ENCODE measurements at regions not wholly inside any gene's neighbourhood (a gene's known extent, or its start where the extent isn't known, plus 50 kb on each side); places are given as distances from the start of the nearest gene placed in this dataset.

DNA sequence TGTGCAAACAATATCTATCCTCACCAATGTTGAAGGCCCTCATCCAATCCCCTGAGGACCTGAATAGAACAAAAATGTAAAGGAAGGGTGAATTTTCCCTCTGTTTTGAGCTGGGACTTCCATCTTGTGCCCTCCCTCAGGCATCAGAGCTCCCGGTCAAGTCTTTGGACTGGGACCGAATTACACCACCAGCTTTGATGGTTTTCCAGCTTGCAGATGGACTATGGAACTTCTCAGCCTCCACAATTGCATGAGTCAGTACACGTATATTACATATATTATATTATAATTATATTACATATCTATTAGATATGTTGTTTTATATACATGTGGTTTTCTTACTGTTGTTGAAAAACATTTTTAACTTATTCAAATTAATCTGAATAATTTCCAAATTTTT is 496.4 kb downstream of the CMPK2 start:
- Histone ChIP-seq H3K4me3 (ENCODE audit: insufficient read depth, low read depth, low read length) (no peak overlapping the region), H3K36me3 (replicated peaks; ENCODE audit: control insufficient read depth, insufficient read depth, low read length) (no peaks in the 10 kb centered on the region), H3K27me3 (ENCODE audit: control insufficient read depth, insufficient read depth, low read length) (no peaks in the 10 kb centered on the region)
- no peak for DNase-seq

DNA sequence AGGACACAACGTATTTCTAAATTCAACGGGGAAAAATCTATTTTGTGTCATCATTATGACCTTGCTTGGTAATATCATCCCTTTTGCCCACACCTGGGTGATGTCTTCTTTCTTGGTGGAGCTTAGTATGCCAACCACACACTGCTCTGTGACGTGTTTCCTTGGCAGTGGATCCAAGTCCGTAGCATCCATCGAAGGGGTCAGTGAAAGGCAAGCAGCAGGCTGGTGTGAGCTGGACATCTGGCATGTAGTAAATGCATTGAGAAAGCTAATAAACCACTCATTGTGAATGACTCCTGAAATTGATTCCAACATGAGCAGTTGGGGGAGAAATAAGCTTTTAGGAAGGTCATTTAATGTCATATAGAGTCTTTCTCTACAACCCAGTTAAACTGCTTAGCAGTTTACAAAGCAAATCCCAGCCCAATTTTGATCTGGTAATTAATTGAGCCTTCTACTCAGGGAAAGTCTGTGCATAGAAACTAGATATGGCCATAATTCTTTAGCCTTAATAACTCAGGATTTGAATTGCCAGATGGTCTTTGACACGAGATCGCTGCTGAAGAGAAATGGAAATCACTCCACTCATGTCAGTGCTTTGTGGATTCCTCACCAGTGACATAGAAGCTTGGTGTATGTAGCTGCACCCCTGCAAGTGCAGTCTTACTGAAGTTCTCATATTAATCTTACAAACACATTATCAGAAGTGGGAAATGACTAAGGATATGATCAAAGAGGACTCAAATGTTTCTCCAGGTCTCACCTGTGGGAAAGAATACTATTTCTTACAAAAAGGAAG is 494.8 kb downstream of the CMPK2 start:
- no peak for DNase-seq
- Histone ChIP-seq H3K27me3 (ENCODE audit: control insufficient read depth, insufficient read depth, low read length) (no peaks in the 10 kb centered on the region), H3K4me3 (ENCODE audit: insufficient read depth, low read depth, low read length) (no peak overlapping the region), H3K36me3 (replicated peaks; ENCODE audit: control insufficient read depth, insufficient read depth, low read length) (no peaks in the 10 kb centered on the region)

DNA sequence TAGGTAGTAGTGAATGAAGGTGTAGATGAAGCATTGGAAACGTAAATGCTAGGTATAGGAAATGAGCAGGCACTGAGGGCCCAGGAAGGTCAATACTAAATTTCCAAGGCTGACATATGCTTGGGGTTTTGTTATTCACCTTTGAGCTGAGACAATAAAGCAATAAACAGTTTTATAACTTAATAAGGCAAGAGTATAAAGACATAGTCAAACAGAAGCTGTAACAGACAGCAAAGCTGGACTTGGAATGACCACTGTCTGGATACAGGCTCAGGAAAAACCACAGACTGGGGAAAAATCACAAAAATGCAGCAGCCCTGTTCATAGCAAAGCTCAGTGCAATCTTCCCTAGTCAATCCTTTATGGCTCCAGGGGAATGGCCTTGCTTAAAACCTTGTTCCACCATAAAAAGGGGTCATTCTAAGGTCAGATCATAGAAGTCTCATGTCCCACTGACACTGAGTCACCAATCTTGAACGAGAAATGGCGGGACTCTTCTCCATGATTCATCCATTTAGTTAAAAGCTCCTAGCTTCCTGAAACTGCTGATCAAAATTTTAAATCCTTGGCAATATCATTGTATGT is 493.3 kb downstream of the CMPK2 start:
- no peak for DNase-seq
- no peaks in the 10 kb centered on the region for H3K27me3 ChIP-seq (ENCODE audit: control insufficient read depth, insufficient read depth, low read length)
- no peaks in the 10 kb centered on the region for H3K36me3 ChIP-seq (replicated peaks; ENCODE audit: control insufficient read depth, insufficient read depth, low read length)
- H3K4me3 ChIP-seq (ENCODE audit: insufficient read depth, low read depth, low read length): no peak overlapping the region

DNA sequence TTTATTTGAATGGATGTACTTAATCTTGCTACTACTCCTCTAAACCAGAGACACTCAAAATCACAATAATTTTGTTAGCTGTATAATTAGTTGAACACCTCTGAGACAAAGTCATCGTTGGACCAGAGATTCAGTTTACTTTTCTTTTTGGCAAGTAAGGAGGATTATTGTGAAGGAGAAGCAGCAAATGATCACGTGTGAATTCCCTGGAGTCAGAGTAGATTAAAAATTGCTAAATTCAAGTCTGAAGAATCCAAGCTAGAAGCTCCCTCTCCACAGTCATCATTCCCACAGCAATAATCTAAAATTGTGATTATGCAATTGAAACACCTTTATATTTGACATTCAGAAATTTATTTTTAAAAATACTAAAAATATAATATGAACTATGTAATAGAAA is 484.4 kb downstream of the CMPK2 start:
- DNase-seq: no peak
- no peaks in the 10 kb centered on the region for H3K27me3 ChIP-seq (ENCODE audit: control insufficient read depth, insufficient read depth, low read length)
- H3K36me3 ChIP-seq (replicated peaks; ENCODE audit: control insufficient read depth, insufficient read depth, low read length): no peaks in the 10 kb centered on the region
- no peak overlapping the region for H3K4me3 ChIP-seq (ENCODE audit: insufficient read depth, low read depth, low read length)

DNA sequence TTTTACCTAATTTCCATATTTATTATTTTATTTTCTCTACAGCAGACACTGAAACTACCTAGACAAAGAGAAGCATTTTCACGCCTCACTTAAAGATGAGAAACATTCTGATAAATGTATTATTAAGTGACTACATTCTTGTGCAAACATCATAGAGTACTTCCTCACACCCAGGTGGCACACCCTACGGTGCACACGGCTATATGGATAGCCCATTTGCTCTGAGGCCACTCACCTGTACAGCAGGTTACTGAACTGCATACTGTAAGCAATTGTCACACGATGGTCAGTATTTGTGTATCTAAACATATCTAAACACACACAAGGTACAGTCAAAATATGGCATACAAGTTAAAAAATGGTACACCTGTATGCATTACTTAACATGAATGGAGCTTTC is 481.4 kb downstream of the CMPK2 start:
- no peak for DNase-seq
- H3K4me3 ChIP-seq (ENCODE audit: insufficient read depth, low read depth, low read length): no peak overlapping the region
- no peaks in the 10 kb centered on the region for H3K36me3 ChIP-seq (replicated peaks; ENCODE audit: control insufficient read depth, insufficient read depth, low read length)
- H3K27me3 ChIP-seq (ENCODE audit: control insufficient read depth, insufficient read depth, low read length): no peaks in the 10 kb centered on the region

DNA sequence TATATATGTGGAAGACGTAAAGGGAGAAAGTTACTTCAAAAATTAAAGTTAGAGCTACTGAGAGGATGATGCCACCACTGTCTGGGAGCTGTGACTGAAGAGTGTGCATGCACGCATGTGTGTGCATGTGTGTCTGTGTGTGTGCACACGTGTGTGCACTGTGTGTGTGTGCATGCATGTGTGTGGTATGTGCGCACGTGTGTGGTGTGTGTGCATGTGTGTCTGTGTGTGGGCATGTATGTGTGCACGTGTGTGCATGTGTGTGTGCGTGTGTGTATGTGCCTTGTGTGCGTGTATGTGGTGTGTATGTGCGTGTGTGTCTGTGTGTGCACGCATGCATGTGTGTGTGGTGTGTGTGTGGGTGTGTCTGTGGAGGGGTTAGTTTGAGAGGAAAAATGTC is 473.4 kb downstream of the CMPK2 start:
- H3K36me3 ChIP-seq (replicated peaks; ENCODE audit: control insufficient read depth, insufficient read depth, low read length): no peaks in the 10 kb centered on the region
- no peak for DNase-seq
- H3K4me3 ChIP-seq (ENCODE audit: insufficient read depth, low read depth, low read length): no peak overlapping the region
- H3K27me3 ChIP-seq (ENCODE audit: control insufficient read depth, insufficient read depth, low read length): no peaks in the 10 kb centered on the region

DNA sequence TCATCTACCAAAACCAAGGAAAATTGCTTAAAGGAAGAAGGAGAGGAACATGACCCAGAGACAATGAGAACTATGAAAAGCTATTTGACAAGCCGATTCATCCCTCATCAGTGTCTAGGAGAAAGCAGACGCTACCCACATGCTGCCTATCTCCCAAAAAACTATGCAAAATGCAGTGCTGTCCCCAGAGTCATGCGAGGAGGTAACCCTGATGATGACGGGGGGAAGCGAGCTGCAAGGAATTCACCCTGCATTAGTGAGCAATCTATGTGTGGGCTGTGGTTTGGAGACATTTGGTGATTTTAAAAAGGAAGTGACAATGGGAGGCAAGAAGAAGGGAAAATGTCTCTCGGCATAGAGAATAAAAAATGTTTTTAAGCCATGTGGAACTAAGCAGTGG is 472.7 kb downstream of the CMPK2 start:
- no peak for DNase-seq
- no peaks in the 10 kb centered on the region for H3K36me3 ChIP-seq (replicated peaks; ENCODE audit: control insufficient read depth, insufficient read depth, low read length)
- no peak overlapping the region for H3K4me3 ChIP-seq (ENCODE audit: insufficient read depth, low read depth, low read length)
- H3K27me3 ChIP-seq (ENCODE audit: control insufficient read depth, insufficient read depth, low read length): no peaks in the 10 kb centered on the region

DNA sequence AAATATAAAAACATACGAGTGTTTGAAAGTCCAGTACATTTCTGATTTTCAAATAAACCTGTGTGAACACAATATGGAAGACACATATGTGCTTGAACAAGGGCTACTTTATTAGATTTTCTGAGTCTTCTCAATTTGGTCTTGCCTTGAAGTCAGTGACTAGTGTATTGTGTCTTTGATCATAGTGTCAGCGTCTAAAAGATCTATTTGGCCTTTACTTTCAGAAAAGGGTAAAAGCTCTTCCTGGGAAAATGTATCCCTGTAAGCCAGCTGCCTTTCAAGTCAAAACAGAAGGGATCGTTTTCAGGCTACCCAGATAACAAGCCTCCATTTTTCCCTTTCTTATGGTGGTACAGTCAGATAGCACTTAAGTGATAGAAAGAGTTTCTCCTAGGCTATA is 471.9 kb downstream of the CMPK2 start:
- H3K27me3 ChIP-seq (ENCODE audit: control insufficient read depth, insufficient read depth, low read length): no peaks in the 10 kb centered on the region
- no peak overlapping the region for H3K4me3 ChIP-seq (ENCODE audit: insufficient read depth, low read depth, low read length)
- no peak for DNase-seq
- no peaks in the 10 kb centered on the region for H3K36me3 ChIP-seq (replicated peaks; ENCODE audit: control insufficient read depth, insufficient read depth, low read length)

DNA sequence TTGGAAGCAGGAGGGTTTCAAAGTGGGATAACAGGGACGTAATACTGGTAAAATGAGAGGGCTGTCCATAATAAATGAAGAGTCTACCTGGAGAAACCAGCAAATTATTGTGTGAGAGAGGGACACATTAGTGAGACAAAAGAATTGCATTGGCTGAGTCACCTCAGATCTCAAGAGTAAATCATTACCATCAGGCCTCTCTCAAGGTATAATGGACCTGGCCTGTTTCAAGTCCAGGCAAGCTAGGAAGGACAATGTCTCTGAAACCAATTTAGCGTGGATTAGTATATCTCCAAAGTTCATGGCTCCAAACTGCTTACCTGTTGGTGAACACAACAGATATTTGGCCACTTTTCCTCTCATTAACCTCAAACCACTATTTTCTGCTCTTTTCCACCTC is 471.4 kb downstream of the CMPK2 start:
- no peaks in the 10 kb centered on the region for H3K36me3 ChIP-seq (replicated peaks; ENCODE audit: control insufficient read depth, insufficient read depth, low read length)
- no peak for DNase-seq
- no peaks in the 10 kb centered on the region for H3K27me3 ChIP-seq (ENCODE audit: control insufficient read depth, insufficient read depth, low read length)
- no peak overlapping the region for H3K4me3 ChIP-seq (ENCODE audit: insufficient read depth, low read depth, low read length)

DNA sequence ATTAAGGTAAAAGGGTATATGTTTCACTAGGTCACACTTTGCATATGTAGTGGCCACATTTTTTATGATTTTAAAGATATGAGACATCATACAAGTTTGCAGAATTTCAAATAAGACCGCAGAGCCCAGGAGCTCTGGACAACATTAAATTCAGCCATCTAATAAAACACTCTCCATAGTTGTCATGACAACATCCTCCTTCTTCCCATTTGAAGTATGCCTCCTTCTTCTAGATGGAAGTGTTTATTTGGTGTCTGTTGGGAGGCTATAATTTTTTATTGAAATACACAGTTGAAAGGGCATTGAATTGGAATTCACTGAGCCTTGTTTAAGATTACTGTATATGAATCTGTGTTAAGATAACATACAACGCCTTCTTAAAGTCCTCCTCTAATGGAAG is 467.3 kb downstream of the CMPK2 start:
- H3K36me3 ChIP-seq (replicated peaks; ENCODE audit: control insufficient read depth, insufficient read depth, low read length): no peaks in the 10 kb centered on the region
- DNase-seq: no peak
- no peak overlapping the region for H3K4me3 ChIP-seq (ENCODE audit: insufficient read depth, low read depth, low read length)
- H3K27me3 ChIP-seq (ENCODE audit: control insufficient read depth, insufficient read depth, low read length): no peaks in the 10 kb centered on the region

DNA sequence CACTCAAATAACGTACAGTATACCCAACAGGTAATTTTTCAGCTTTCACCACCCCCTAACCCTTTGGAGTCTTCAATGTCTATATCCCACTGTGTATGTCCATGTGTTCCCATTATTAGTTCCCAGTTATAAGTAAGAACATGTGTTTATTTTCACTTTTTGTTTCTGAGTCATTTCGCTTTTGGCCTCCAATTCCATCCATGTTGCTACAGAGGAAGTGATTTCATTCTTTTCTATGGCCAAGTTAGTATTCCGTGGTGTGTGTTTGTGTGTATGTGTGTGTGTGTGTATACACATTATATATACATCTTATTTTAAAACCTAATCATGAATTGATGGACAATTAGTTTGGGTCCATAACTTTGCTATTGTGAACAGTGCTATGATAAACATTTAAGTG is 464.4 kb downstream of the CMPK2 start:
- Histone ChIP-seq H3K27me3 (ENCODE audit: control insufficient read depth, insufficient read depth, low read length) (no peaks in the 10 kb centered on the region), H3K4me3 (ENCODE audit: insufficient read depth, low read depth, low read length) (no peak overlapping the region), H3K36me3 (replicated peaks; ENCODE audit: control insufficient read depth, insufficient read depth, low read length) (no peaks in the 10 kb centered on the region)
- DNase-seq: no peak

DNA sequence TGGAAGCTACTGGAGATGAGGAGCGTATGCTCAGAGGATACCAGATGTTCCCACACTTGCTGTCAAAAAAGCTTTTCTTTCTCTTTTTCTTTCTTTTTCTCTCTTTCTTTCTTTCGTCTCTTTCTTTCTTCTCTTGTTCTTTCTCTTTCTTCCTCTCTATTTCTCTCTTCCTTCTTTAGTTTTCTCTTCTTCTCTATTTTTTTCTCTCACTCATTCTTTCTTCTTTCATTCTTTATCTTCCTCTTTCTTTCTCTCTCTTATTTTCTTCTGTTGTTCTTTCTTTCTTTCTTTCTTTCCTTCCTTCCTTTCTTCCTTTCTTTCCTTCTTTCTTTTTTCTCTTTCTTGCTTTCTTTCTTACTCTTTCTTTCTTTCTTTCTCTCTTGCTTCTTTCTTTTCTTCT is 457.6 kb downstream of the CMPK2 start:
- H3K27me3 ChIP-seq (ENCODE audit: control insufficient read depth, insufficient read depth, low read length): no peaks in the 10 kb centered on the region
- DNase-seq: no peak
- H3K4me3 ChIP-seq (ENCODE audit: insufficient read depth, low read depth, low read length): no peak overlapping the region
- H3K36me3 ChIP-seq (replicated peaks; ENCODE audit: control insufficient read depth, insufficient read depth, low read length): no peaks in the 10 kb centered on the region

DNA sequence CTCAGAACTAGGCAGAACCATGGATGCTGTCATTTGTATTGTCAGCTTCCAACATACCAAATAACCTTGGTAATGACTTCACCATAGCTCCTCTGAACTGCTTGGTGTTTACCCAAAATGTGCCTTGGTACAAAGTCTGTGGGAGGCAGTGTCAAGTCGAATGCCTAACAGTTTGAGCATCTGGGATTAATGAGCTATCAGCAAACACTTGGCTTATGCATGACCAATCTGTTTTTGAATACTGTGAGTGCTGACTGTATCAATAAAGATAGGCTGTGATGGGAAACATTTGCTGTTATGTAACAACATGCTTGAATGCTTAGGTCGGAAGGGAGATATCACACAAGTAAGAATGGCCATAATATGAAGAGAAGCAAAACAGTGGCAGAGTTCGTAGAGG is 455.4 kb downstream of the CMPK2 start:
- DNase-seq: no peak
- Histone ChIP-seq H3K36me3 (replicated peaks; ENCODE audit: control insufficient read depth, insufficient read depth, low read length) (no peaks in the 10 kb centered on the region), H3K4me3 (ENCODE audit: insufficient read depth, low read depth, low read length) (no peak overlapping the region), H3K27me3 (ENCODE audit: control insufficient read depth, insufficient read depth, low read length) (no peaks in the 10 kb centered on the region)

DNA sequence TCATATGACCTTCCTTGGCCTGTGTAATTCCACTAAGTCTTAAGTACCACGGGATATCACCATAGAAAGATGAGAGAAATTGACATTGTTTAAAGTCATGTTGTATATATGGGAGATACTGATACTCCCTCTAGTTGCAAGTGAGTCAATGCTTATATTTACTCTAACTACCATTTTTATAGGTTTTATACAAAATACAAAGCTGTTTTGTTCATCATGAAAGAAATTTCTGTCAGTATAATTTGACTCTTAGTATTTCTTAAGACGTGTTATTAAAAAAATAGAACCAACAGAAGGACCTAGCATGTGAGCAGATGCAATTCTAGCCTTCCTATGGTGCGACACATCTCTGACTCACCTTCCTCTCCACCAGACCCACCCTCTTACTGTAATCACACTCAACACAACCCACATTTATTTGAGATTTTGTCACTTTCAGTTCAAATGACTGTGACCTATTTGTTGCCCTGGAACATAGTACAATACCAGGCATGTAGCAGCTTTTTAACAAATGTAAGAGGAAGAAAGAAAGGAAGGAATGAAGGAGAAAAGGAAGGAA is 453.1 kb downstream of the CMPK2 start:
- Histone ChIP-seq H3K27me3 (ENCODE audit: control insufficient read depth, insufficient read depth, low read length) (no peaks in the 10 kb centered on the region), H3K36me3 (replicated peaks; ENCODE audit: control insufficient read depth, insufficient read depth, low read length) (no peaks in the 10 kb centered on the region), H3K4me3 (ENCODE audit: insufficient read depth, low read depth, low read length) (no peak overlapping the region)
- no peak for DNase-seq

DNA sequence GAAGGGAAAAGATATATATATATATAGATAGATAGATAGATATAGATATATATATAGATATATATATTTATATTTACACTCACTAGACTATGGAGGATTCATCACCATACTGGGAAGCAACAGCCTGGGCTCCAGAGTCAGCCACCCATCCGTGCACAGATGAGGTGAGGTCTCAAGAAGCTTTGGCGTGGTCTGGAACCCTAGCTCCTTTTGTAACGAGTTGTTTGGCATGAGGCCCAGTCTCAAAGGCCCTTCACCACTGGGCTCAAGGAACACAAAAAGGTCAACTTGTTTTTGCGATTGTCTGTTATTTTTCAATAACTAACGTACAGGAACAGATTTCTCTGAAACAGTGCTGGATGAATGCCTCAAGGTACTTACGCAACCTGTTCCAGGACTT is 448.7 kb downstream of the CMPK2 start:
- no peak for DNase-seq
- no peaks in the 10 kb centered on the region for H3K36me3 ChIP-seq (replicated peaks; ENCODE audit: control insufficient read depth, insufficient read depth, low read length)
- H3K27me3 ChIP-seq (ENCODE audit: control insufficient read depth, insufficient read depth, low read length): no peaks in the 10 kb centered on the region
- no peak overlapping the region for H3K4me3 ChIP-seq (ENCODE audit: insufficient read depth, low read depth, low read length)
